CD8-positive, alpha-beta memory T cell (primary cell): ENCODE measurements at regions not wholly inside any gene's neighbourhood (a gene's known extent, or its start where the extent isn't known, plus 50 kb on each side); places are given as distances from the start of the nearest gene placed in this dataset.

ENCODE experiments used
- CTCF ChIA-PET: fragments of 350-600 bp; sonication (Branson Sonifier 250); formaldehyde crosslinking; loops from one replicate; lab custom pipeline; 2021; ENCODE audit warnings: antibody characterized with exemption; lab: Charles Lee
- POLR2A ChIA-PET: fragments of 350-600 bp; sonication (Branson Sonifier 250); formaldehyde crosslinking; loops from one replicate; lab custom pipeline; 2021; ENCODE audit warnings: antibody characterized with exemption; lab: Charles Lee
- DNase-seq, 5 donors: peaks; one replicate each; pipeline versions ENCODE4 v3.0.0 to v3.0.0-alpha.2; 2020 to 2022; ENCODE audit warnings: mixed read lengths in 1 of 5
- H3K27ac ChIP-seq: one replicate; pipeline ENCODE4 v1.7.0; 2013; ENCODE audit warnings: low read depth, mild to moderate bottlenecking, low read length, moderate library complexity
- H3K27me3 ChIP-seq: 2 replicates; pipeline ENCODE4 v1.7.0; 2013; ENCODE audit warnings: low read length, mild to moderate bottlenecking; ENCODE audit not compliant: insufficient read depth, poor library complexity, severe bottlenecking
- H3K36me3 ChIP-seq: 2 replicates; pipeline ENCODE4 v1.7.0; 2013; ENCODE audit warnings: mild to moderate bottlenecking, low read length, moderate library complexity; ENCODE audit not compliant: insufficient read depth
- H3K4me1 ChIP-seq: 2 replicates; pipeline ENCODE4 v1.7.0; 2013; ENCODE audit warnings: mild to moderate bottlenecking, low read length, moderate library complexity; ENCODE audit not compliant: insufficient read depth
- H3K4me3 ChIP-seq: 2 replicates; pipeline ENCODE4 v1.7.0; 2013; ENCODE audit warnings: mild to moderate bottlenecking, low read length
- H3K9me3 ChIP-seq: 2 replicates; pipeline ENCODE4 v1.7.0; 2013; ENCODE audit warnings: mild to moderate bottlenecking, low read length
- H3K27ac Mint-ChIP-seq, 8 donors: one replicate each; pipeline ENCODE4 v1.8.0; 2020 to 2021; ENCODE audit warnings: mixed read lengths in 8 of 8, mild to moderate bottlenecking in 6 of 8, inconsistent platforms in 3 of 8, moderate library complexity in 3 of 8
- H3K27me3 Mint-ChIP-seq, 2 donors: one replicate each; pipeline ENCODE4 v1.8.0; 2020 to 2021; ENCODE audit warnings: mixed read lengths in 2 of 2, mild to moderate bottlenecking in 1 of 2, moderate library complexity in 1 of 2
- H3K36me3 Mint-ChIP-seq, 3 donors: one replicate each; pipeline ENCODE4 v1.8.0; 2020 to 2021; ENCODE audit warnings: mixed read lengths in 3 of 3, inconsistent platforms in 1 of 3, mild to moderate bottlenecking in 1 of 3
- H3K4me1 Mint-ChIP-seq, 3 donors: one replicate each; pipeline ENCODE4 v1.8.0; 2020 to 2021; ENCODE audit warnings: mixed read lengths in 3 of 3, inconsistent platforms in 1 of 3, mild to moderate bottlenecking in 1 of 3
- H3K4me3 Mint-ChIP-seq, 7 donors: one replicate each; pipeline ENCODE4 v1.8.0; 2020 to 2021; ENCODE audit warnings: mixed read lengths in 7 of 7, mild to moderate bottlenecking in 6 of 7, moderate library complexity in 4 of 7, inconsistent platforms in 2 of 7
- H3K9me3 Mint-ChIP-seq, 5 donors: one replicate each; pipeline ENCODE4 v1.8.0; 2020 to 2022; ENCODE audit warnings: mixed read lengths in 5 of 5, mild to moderate bottlenecking in 3 of 5, moderate library complexity in 2 of 5, inconsistent platforms in 1 of 5

DNA sequence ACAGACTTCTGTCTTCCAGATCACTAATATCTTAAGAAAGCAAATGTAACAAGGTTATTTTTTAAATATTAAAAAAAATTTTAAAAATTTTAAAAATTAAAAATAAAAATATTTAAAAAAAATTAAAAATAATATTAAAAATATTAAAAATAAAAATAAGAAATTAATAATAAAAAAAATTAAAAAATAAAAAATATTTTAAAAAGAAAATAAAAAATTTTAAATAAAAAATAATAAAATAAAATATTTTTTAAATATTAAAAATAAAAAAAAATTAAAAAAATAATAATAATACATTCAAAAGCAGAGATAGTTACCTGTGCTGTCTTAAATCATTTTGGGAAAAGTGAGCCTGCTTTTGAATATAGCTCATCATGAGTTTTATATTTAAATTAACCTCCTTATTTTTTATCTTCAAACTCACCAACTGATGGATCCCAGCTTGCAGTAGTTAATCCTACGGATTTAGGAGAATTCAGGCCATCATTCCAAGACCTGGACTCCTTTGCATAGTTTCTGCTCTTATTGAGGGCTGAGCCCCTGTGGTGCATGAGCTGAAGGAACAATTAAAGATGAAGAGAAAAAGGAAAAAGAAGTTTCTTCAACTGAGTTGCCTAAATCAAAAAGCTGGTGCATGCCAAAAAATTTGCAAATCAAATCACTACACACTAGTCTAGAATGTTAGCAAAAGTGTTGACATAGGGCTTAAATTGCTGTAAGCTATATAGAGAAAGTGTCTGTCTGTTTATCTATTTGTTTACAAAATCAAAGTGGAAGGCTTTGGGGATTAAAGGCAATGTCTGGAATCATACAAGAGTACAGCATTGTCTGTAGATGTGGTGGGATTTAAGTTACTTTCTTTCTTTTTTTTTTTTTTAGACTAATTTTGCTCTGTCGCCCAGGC, 50.5 kb upstream of the ZNF438 start:
- H3K4me3 Mint-ChIP-seq: no peak overlapping the region
- H3K27me3 Mint-ChIP-seq: peaks cover 8 to 9% of the 10 kb centered on the region in 2 donors
- no peak overlapping the region for H3K4me3 ChIP-seq
- no peaks in the 10 kb centered on the region for H3K9me3 Mint-ChIP-seq
- ChIA-PET CTCF (interaction anchor here (0.8 to 1.5 kb wide), 2 partner anchors 9 to 330 kb away, joined by 4 read pairs; no protein-coding TSS in a partner anchor), POLR2A (no interaction called here)
- H3K27ac ChIP-seq: no peak overlapping the region
- no peaks in the 10 kb centered on the region for H3K36me3 ChIP-seq
- no peaks in the 10 kb centered on the region for H3K36me3 Mint-ChIP-seq
- no peak overlapping the region for H3K27ac Mint-ChIP-seq
- no peaks in the 10 kb centered on the region for H3K4me1 ChIP-seq
- DNase-seq: no peak
- H3K27me3 ChIP-seq: no peaks in the 10 kb centered on the region
- no peaks in the 10 kb centered on the region for H3K9me3 ChIP-seq
- H3K4me1 Mint-ChIP-seq: peaks cover 0 to 1% (median 0%) of the 10 kb centered on the region in 3 donors

DNA sequence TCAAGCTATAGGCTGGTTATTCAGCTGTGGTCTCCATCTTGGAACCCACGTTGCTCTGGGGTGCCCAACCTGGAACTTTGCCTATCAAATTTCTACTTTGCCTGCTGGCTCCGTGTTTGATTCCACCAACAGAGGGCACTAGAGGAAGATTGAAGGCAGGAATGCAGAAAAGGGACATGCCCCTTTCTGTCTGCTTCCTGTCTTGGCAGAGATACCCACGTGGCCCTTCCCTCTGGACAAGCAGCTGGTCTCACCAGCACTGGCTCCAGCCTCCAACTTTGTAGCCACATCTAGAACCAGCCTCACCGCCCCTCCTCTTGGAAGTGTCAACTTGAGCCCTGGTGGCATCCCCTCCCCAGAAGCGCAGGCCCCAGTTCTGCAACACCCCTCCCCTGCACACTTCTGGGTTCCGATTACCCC, 52.1 kb upstream of the ZNF438 start:
- Histone ChIP-seq H3K4me3 (no peak overlapping the region), H3K27me3 (no peaks in the 10 kb centered on the region), H3K36me3 (no peaks in the 10 kb centered on the region), H3K9me3 (no peaks in the 10 kb centered on the region), H3K4me1 (no peaks in the 10 kb centered on the region), H3K27ac (no peak overlapping the region)
- CTCF ChIA-PET: interaction anchor here (0.7 to 2.0 kb wide), 7 partner anchors 18 to 331 kb away, joined by 3 to 6 read pairs (median 4); partner anchors contain the start of gene ZNF438
- H3K27me3 Mint-ChIP-seq: peaks cover 8 to 9% of the 10 kb centered on the region in 2 donors
- H3K4me1 Mint-ChIP-seq: peaks cover 0 to 1% (median 0%) of the 10 kb centered on the region in 3 donors
- no peak overlapping the region for H3K4me3 Mint-ChIP-seq
- POLR2A ChIA-PET: no interaction called here
- H3K27ac Mint-ChIP-seq: no peak overlapping the region
- peak in 4 of 5 donors; percentile 12 to 52 (median 36) for DNase-seq
- H3K36me3 Mint-ChIP-seq: no peaks in the 10 kb centered on the region
- H3K9me3 Mint-ChIP-seq: no peaks in the 10 kb centered on the region

DNA sequence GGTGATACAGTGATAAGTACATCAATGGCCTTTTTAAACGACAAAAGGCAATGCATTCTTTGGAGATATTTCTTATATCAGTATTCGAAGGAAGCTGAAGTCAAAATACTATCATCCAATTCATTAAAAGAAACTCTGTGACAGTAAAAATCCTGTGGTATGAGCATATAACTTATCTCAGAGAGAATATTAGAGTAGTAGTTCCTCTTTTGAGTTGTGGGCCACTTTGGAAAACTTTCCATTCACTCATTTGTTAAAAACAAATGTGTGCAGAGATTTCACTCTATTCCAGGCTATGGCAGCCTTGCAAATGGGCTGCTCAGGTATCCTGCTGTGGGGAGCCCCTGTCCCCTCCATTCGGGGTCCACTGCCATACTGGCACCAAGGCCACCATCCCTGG, 55.3 kb upstream of the ZNF438 start:
- Histone ChIP-seq H3K9me3 (no peaks in the 10 kb centered on the region), H3K36me3 (no peaks in the 10 kb centered on the region), H3K4me3 (no peak overlapping the region), H3K4me1 (no peaks in the 10 kb centered on the region), H3K27ac (no peak overlapping the region), H3K27me3 (no peaks in the 10 kb centered on the region)
- no peak overlapping the region for H3K27ac Mint-ChIP-seq
- ChIA-PET CTCF (no interaction called here), POLR2A (no interaction called here)
- no peaks in the 10 kb centered on the region for H3K27me3 Mint-ChIP-seq
- no peaks in the 10 kb centered on the region for H3K9me3 Mint-ChIP-seq
- DNase-seq: no peak
- H3K4me1 Mint-ChIP-seq: peaks cover 0 to 5% (median 1%) of the 10 kb centered on the region in 3 donors
- no peak overlapping the region for H3K4me3 Mint-ChIP-seq
- no peaks in the 10 kb centered on the region for H3K36me3 Mint-ChIP-seq

DNA sequence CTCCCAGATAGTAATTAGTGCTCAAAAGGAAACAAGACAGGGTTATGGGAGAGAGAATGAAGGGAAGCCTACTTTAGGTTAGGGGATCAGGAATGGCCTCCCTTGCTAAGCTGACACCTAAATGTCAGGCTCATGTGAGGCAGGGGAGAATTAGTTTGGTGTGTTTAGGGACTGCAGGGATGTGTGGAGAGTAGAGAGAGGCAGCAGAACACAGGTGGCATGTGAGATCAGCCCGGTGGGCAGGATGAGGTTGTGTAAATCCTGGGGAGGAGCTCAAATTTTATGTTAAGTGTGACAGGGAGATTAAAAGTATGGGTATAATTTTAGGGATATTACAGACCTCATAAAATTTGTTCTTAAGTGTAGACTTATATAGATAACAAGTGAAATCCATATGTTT, 56.2 kb upstream of the ZNF438 start:
- Histone ChIP-seq H3K36me3 (no peaks in the 10 kb centered on the region), H3K9me3 (no peaks in the 10 kb centered on the region), H3K27me3 (no peaks in the 10 kb centered on the region), H3K4me1 (no peaks in the 10 kb centered on the region), H3K27ac (no peak overlapping the region), H3K4me3 (no peak overlapping the region)
- ChIA-PET POLR2A (no interaction called here), CTCF (no interaction called here)
- Mint-ChIP-seq H3K4me3 (no peak overlapping the region), H3K4me1 (peaks cover 0 to 5% (median 1%) of the 10 kb centered on the region in 3 donors), H3K27me3 (no peaks in the 10 kb centered on the region), H3K27ac (peak overlapping the region in 1 of 8 donors; percentile 22), H3K9me3 (no peaks in the 10 kb centered on the region), H3K36me3 (no peaks in the 10 kb centered on the region)
- no peak for DNase-seq

DNA sequence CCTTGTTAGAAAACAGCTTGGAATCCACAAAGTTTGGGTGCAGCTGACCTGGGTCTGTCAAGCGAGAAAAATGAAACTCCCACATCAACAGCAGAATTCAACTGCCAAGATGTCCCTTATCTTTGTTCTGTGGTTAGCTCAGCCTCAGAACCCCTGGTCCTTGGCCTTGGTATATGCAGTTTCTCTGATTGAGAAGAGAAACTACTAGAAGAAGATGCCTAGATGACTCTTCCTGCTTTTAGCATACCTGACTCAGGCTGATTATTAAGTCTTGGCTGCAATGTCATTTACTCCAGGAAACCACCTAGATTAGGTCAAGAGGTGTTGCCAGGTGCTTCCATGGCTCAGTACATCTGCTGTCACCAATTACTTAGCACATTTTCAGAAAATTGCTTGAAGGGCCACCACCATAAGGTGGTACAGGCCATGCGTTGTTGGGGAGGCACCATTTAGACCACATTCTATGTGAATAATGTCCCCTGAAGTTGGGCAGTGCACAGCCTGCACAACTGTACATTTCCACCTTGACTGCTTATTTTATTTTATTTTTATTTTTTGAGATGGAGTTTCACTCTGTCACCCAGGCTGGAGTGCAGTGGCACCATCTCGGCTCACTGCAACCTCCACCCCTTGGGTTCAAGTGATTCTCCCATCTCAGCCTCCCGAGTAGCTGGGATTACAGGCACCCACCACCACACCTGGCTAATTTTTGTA, 59.4 kb upstream of the ZNF438 start:
- Histone ChIP-seq H3K4me3 (no peak overlapping the region), H3K27ac (no peak overlapping the region), H3K4me1 (no peaks in the 10 kb centered on the region), H3K9me3 (no peaks in the 10 kb centered on the region), H3K36me3 (no peaks in the 10 kb centered on the region), H3K27me3 (no peaks in the 10 kb centered on the region)
- Mint-ChIP-seq H3K27me3 (peaks cover 6 to 12% of the 10 kb centered on the region in 2 donors), H3K27ac (peak overlapping the region in 1 of 8 donors; percentile 2), H3K36me3 (no peaks in the 10 kb centered on the region), H3K9me3 (no peaks in the 10 kb centered on the region), H3K4me3 (no peak overlapping the region), H3K4me1 (peaks cover 0 to 5% (median 0%) of the 10 kb centered on the region in 3 donors)
- POLR2A ChIA-PET: no interaction called here
- no peak for DNase-seq
- CTCF ChIA-PET: interaction anchor here (1.6 kb wide), 1 partner anchor 9 kb away, joined by 4 read pairs; no protein-coding TSS in a partner anchor

DNA sequence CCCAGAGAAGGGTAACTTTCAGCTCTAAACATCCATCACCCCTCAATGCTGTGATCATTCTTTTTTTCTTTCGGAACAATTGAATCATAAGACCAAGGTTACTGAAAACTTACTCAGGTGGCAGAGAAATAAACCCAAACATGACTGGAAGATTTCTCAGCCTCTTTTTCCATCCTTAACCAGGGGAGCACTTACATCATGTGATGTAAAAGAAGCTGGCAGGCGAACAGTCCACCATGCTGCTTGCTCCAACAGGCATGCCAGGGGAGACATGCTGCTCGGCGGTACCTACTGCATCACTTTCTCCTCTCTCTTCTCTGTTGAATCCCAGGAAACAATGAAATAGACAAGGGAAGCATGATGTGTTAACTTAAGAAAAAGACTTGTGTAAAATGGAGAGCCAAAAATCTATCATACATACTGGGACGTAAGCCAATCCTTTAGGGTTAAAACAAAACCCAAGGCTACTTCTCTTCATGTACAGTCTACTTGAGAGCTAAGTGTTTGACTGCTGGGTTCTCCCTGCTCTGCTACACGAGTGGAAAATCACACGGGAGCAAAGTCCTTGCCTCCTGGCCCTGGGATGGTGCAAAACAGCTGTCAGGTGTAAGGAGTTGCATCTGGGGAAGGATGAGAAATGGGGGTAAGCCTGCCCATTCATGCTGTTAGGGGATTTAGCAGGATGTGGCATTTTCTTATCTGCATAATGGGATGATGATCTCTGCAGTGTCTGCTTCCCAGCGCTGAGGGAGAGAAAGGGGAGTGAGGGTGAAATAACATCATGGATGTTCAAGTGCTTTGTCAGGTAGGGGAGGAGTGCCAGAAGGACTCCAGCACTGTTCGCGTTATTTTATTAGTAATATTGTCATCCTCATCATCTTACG, 64.3 kb upstream of the ZNF438 start:
- Histone ChIP-seq H3K4me3 (no peak overlapping the region), H3K4me1 (no peaks in the 10 kb centered on the region), H3K27me3 (no peaks in the 10 kb centered on the region), H3K9me3 (no peaks in the 10 kb centered on the region), H3K27ac (no peak overlapping the region), H3K36me3 (no peaks in the 10 kb centered on the region)
- H3K27me3 Mint-ChIP-seq: peaks cover 9 to 27% of the 10 kb centered on the region in 2 donors
- ChIA-PET CTCF (interaction anchor here (1.1 kb wide), 1 partner anchor 10 kb away, joined by 6 read pairs; no protein-coding TSS in a partner anchor), POLR2A (interaction anchor here (0.6 kb wide), 1 partner anchor 111 kb away, joined by 6 read pairs; no protein-coding TSS in a partner anchor)
- peaks cover 0 to 6% (median 4%) of the 10 kb centered on the region in 3 donors for H3K4me1 Mint-ChIP-seq
- no peak for DNase-seq
- no peak overlapping the region for H3K4me3 Mint-ChIP-seq
- H3K9me3 Mint-ChIP-seq: no peaks in the 10 kb centered on the region
- H3K27ac Mint-ChIP-seq: no peak overlapping the region
- no peaks in the 10 kb centered on the region for H3K36me3 Mint-ChIP-seq

DNA sequence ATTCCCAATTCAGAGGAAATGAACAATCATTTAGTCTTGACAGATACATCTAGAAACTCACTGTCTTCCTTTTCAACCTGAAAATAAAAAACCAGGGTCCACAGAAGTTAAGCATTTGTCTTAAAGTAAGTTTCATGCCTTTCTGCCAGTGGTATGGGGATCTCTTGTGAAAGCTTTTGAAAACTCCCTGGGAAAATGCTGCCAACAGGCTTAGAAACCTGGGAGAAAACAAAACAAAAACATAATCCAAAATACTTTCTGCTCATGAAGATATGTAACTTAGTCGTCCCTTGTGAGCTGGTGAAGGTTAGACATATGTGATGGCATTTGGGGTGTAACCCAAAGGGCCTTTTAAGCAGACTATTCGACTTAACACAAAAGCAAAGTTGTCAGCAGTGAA, 66.4 kb upstream of the ZNF438 start:
- H3K9me3 Mint-ChIP-seq: no peaks in the 10 kb centered on the region
- peaks cover 4 to 10% (median 9%) of the 10 kb centered on the region in 3 donors for H3K4me1 Mint-ChIP-seq
- H3K27ac ChIP-seq: no peak overlapping the region
- no peaks in the 10 kb centered on the region for H3K36me3 ChIP-seq
- no peaks in the 10 kb centered on the region for H3K4me1 ChIP-seq
- no peaks in the 10 kb centered on the region for H3K36me3 Mint-ChIP-seq
- ChIA-PET CTCF (no interaction called here), POLR2A (no interaction called here)
- H3K4me3 ChIP-seq: no peak overlapping the region
- DNase-seq: no peak
- H3K27ac Mint-ChIP-seq: no peak overlapping the region
- no peaks in the 10 kb centered on the region for H3K27me3 ChIP-seq
- H3K27me3 Mint-ChIP-seq: peaks cover 11 to 26% of the 10 kb centered on the region in 2 donors
- H3K9me3 ChIP-seq: no peaks in the 10 kb centered on the region
- no peak overlapping the region for H3K4me3 Mint-ChIP-seq
